ENCODE measurements at regions not wholly inside any gene's neighbourhood (a gene's known extent, or its start where the extent isn't known, plus 50 kb on each side); places are given as distances from the start of the nearest gene placed in this dataset.

- TF ChIP-seq CTCF (IDR thresholded peaks at IDR 0.05) (no peak), EP300 (IDR thresholded peaks at IDR 0.05; ENCODE audit: low read depth) (no peak), POLR2A (IDR thresholded peaks at IDR 0.05) (no peak), POLR2AphosphoS5 (IDR thresholded peaks at IDR 0.05) (no peak)
These were observed 417.3 kb downstream of the DMAC1 start for GRCh38 chr9:7382304-7382703.
